ENCODE measurements at regions not wholly inside any gene's neighbourhood (a gene's known extent, or its start where the extent isn't known, plus 50 kb on each side); places are given as distances from the start of the nearest gene placed in this dataset.

GRCh38 chr12:131505561-131505960 is 205.3 kb upstream of the SFSWAP start:
- Histone ChIP-seq H3K27me3 (peaks cover 0 to 25% (median 0%) of the 10 kb centered on the region in 7 donors), H3K4me1 (no peaks in the 10 kb centered on the region), H3K27ac (no peak overlapping the region), H3K9me3 (peaks cover 0 to 5% (median 0%) of the 10 kb centered on the region in 11 donors), H3K4me3 (no peak overlapping the region), H3K36me3 (no peaks in the 10 kb centered on the region)
- no peak for ATAC-seq
- no peak for DNase-seq
- 46 to 64% methylated on average over 9 of the region's 9 CpGs for whole genome bisulfite sequencing, 2 donors
- no peak for TF ChIP-seq CTCF (IDR thresholded peaks at IDR 0.05)
- intact Hi-C loops (cut with DNase I), result no loop called here

- Histone ChIP-seq H3K9me3 (peaks cover 0 to 5% (median 0%) of the 10 kb centered on the region in 11 donors), H3K4me3 (no peak overlapping the region), H3K36me3 (no peaks in the 10 kb centered on the region), H3K4me1 (peaks cover 0 to 6% (median 0%) of the 10 kb centered on the region in 9 donors), H3K27ac (no peak overlapping the region), H3K27me3 (peaks cover 0 to 26% (median 0%) of the 10 kb centered on the region in 7 donors)
- no peak for TF ChIP-seq CTCF (IDR thresholded peaks at IDR 0.05)
- ATAC-seq, result no peak
- intact Hi-C loops (cut with DNase I), result no loop called here
- WGBS, 2 donors, result 88 to 91% methylated on average over 6 of the region's 6 CpGs
- no peak for DNase-seq
Measured at GRCh38 chr12:131506426-131506825, 204.5 kb upstream of the SFSWAP start.

- no peak for ATAC-seq
- no peak for TF ChIP-seq CTCF (IDR thresholded peaks at IDR 0.05)
- H3K27me3 ChIP-seq, result peaks cover 0 to 29% (median 0%) of the 10 kb centered on the region in 7 donors
- no peak overlapping the region for H3K4me3 ChIP-seq
- peaks cover 0 to 11% (median 0%) of the 10 kb centered on the region in 9 donors for H3K4me1 ChIP-seq
- H3K36me3 ChIP-seq, result no peaks in the 10 kb centered on the region
- intact Hi-C loops (cut with DNase I), result no loop called here
- 64 to 77% methylated on average over 4 of the region's 4 CpGs for WGBS, 2 donors
- H3K9me3 ChIP-seq, result peaks cover 0 to 5% (median 0%) of the 10 kb centered on the region in 11 donors
- DNase-seq, result no peak
- no peak overlapping the region for H3K27ac ChIP-seq
Measured at GRCh38 chr12:131507094-131507493, 203.8 kb upstream of the SFSWAP start.

GRCh38 chr12:131507881-131508280 is 203.0 kb upstream of the SFSWAP start:
- 69 to 74% methylated on average over 9 of the region's 9 CpGs for WGBS, 2 donors
- DNase-seq (no peak), ATAC-seq (no peak)
- TF ChIP-seq CTCF (IDR thresholded peaks at IDR 0.05), result no peak
- intact Hi-C loops (cut with DNase I), result no loop called here
- Histone ChIP-seq H3K27ac (no peak overlapping the region), H3K9me3 (peaks cover 0 to 5% (median 0%) of the 10 kb centered on the region in 11 donors), H3K4me1 (peaks cover 0 to 11% (median 0%) of the 10 kb centered on the region in 9 donors), H3K36me3 (no peaks in the 10 kb centered on the region), H3K4me3 (no peak overlapping the region), H3K27me3 (peaks cover 0 to 32% (median 0%) of the 10 kb centered on the region in 7 donors)
